ENCODE measurements at regions not wholly inside any gene's neighbourhood (a gene's known extent, or its start where the extent isn't known, plus 50 kb on each side); places are given as distances from the start of the nearest gene placed in this dataset.

DNA sequence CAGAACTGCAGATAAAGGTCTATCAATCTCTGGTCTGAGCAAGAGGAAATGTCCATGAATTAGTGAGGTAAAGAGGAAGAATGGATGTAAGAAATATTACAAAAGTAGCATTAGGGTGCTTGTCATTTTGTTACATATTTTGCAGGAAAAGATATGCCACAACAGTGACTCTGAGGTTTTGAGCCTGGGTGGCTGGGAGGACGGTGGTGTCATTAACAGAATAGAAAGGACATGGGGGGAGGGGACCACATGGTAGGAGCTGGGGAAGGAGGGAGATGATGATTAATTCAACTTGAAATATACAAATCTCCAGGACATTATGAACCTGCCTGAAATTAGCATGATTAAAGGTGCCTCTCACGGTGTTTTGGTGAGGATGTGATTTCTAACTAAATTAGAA lies 245.5 kb upstream of the MDFIC2 start:
- TF ChIP-seq CTCF (IDR thresholded peaks at IDR 0.05) (no peak), POLR2A (IDR thresholded peaks at IDR 0.05) (no peak), EP300 (IDR thresholded peaks at IDR 0.05) (no peak)
